Endodermal cell (in vitro differentiated cells): ENCODE measurements at regions not wholly inside any gene's neighbourhood (a gene's known extent, or its start where the extent isn't known, plus 50 kb on each side); places are given as distances from the start of the nearest gene placed in this dataset.

Experiments used
- DNase-seq: peaks from one replicate; pipeline ENCODE4 v3.0.0-alpha.2; 2017
- H3K27ac ChIP-seq: 2 replicates; pipeline ENCODE4 v1.5.1; 2013; ENCODE audit warnings: mild to moderate bottlenecking, low read depth, low read length, moderate library complexity
- H3K27me3 ChIP-seq: 2 replicates; pipeline ENCODE4 v1.6.1; 2013; ENCODE audit warnings: mild to moderate bottlenecking, low read length, moderate library complexity; ENCODE audit not compliant: insufficient read depth, control insufficient read depth, poor library complexity, severe bottlenecking
- H3K36me3 ChIP-seq: 2 replicates; pipeline ENCODE4 v1.7.0; 2013; ENCODE audit warnings: mild to moderate bottlenecking, low read length, moderate library complexity; ENCODE audit not compliant: control insufficient read depth, insufficient read depth
- H3K4me1 ChIP-seq: one replicate; pipeline ENCODE4 v1.7.0; 2013; ENCODE audit warnings: low read length; ENCODE audit not compliant: control insufficient read depth, insufficient read depth
- H3K4me3 ChIP-seq: 2 replicates; pipeline ENCODE4 v1.5.1; 2013; ENCODE audit warnings: mild to moderate bottlenecking, low read length, moderate library complexity
- H3K9ac ChIP-seq: 2 replicates; pipeline ENCODE4 v1.6.1; 2013; ENCODE audit warnings: mild to moderate bottlenecking, low read length, moderate library complexity; ENCODE audit not compliant: poor library complexity, severe bottlenecking; ENCODE audit errors: extremely low read depth
- H3K9me3 ChIP-seq: 2 replicates; pipeline ENCODE4 v1.6.1; 2013; ENCODE audit warnings: mild to moderate bottlenecking, low read length, moderate library complexity; ENCODE audit not compliant: control insufficient read depth
- H3K27ac Mint-ChIP-seq: 2 replicates; pipeline ENCODE4 v1.8.0; 2020; ENCODE audit warnings: mixed read lengths
- H3K27me3 Mint-ChIP-seq: 2 replicates; pipeline ENCODE4 v1.8.0; 2021; ENCODE audit warnings: mild to moderate bottlenecking, mixed read lengths; ENCODE audit not compliant: insufficient read depth
- H3K36me3 Mint-ChIP-seq: 2 replicates; pipeline ENCODE4 v1.8.0; 2020; ENCODE audit warnings: low read depth, mixed read lengths
- H3K4me1 Mint-ChIP-seq: 2 replicates; pipeline ENCODE4 v1.8.0; 2020; ENCODE audit warnings: mixed read lengths
- H3K4me3 Mint-ChIP-seq: 2 replicates; pipeline ENCODE4 v1.8.0; 2020; ENCODE audit warnings: mild to moderate bottlenecking, moderate library complexity, mixed read lengths
- H3K9me3 Mint-ChIP-seq: 2 replicates; pipeline ENCODE4 v1.8.0; 2020; ENCODE audit warnings: mild to moderate bottlenecking, mixed read lengths
- CTCF ChIP-seq: fragments of 200-600 bp; sonication (generic); conservative IDR thresholded peaks from 2 replicates; pipeline ENCODE4 v1.5.0; 2021; ENCODE audit warnings: antibody characterized with exemption, mild to moderate bottlenecking
- WGBS, 2 experiments: methylation state at CpG; one replicate each; pipeline versions ENCODE4 v1.1.5 to v1.1.7; 2013; ENCODE audit warnings: missing lambda C conversion rate in 2 of 2, mixed read lengths in 1 of 2; ENCODE audit not compliant: insufficient coverage in 1 of 2, insufficient read length in 1 of 2; 5-methylcytosine and 5-hydroxymethylcytosine counted together

- no peaks in the 10 kb centered on the region for H3K4me1 ChIP-seq
- H3K4me1 Mint-ChIP-seq: peaks cover 16% of the 10 kb centered on the region
- peaks cover 7% of the 10 kb centered on the region for H3K36me3 Mint-ChIP-seq
- peaks cover 11% of the 10 kb centered on the region for H3K9me3 Mint-ChIP-seq
- DNase-seq: peak; percentile 92
- H3K36me3 ChIP-seq: no peaks in the 10 kb centered on the region
- TF ChIP-seq CTCF: no peak
- WGBS, 2 experiments: 64 to 66% methylated on average over 9 to 13 of the region's 15 CpGs
- no peak overlapping the region for H3K27ac Mint-ChIP-seq
- peak overlapping the region; percentile 40 for H3K4me3 Mint-ChIP-seq
- no peaks in the 10 kb centered on the region for H3K9me3 ChIP-seq
- H3K27me3 Mint-ChIP-seq: peaks cover 61% of the 10 kb centered on the region
- H3K4me3 ChIP-seq: no peak overlapping the region
- no peaks in the 10 kb centered on the region for H3K27me3 ChIP-seq
- H3K9ac ChIP-seq: no peak overlapping the region
- H3K27ac ChIP-seq: no peak overlapping the region
These were observed 52.6 kb upstream of the FBRSL1 start for GRCh38 chr12:132437252-132437932.

GRCh38 chr12:132436791-132437251 is 53.1 kb upstream of the FBRSL1 start:
- H3K4me3 Mint-ChIP-seq: peak overlapping the region; percentile 40
- WGBS, 2 experiments: 72 to 80% methylated on average over 9 to 17 of the region's 17 CpGs
- Histone ChIP-seq H3K9ac (no peak overlapping the region), H3K27me3 (no peaks in the 10 kb centered on the region), H3K27ac (no peak overlapping the region), H3K9me3 (no peaks in the 10 kb centered on the region), H3K4me3 (no peak overlapping the region), H3K4me1 (no peaks in the 10 kb centered on the region), H3K36me3 (no peaks in the 10 kb centered on the region)
- no peak for TF ChIP-seq CTCF
- no peak for DNase-seq
- H3K27ac Mint-ChIP-seq: no peak overlapping the region
- H3K4me1 Mint-ChIP-seq: peaks cover 16% of the 10 kb centered on the region
- H3K27me3 Mint-ChIP-seq: peaks cover 61% of the 10 kb centered on the region
- H3K9me3 Mint-ChIP-seq: peaks cover 11% of the 10 kb centered on the region
- H3K36me3 Mint-ChIP-seq: peaks cover 7% of the 10 kb centered on the region

- Mint-ChIP-seq H3K36me3 (peaks cover 7% of the 10 kb centered on the region), H3K27me3 (peaks cover 56% of the 10 kb centered on the region), H3K4me3 (peak overlapping the region; percentile 40), H3K9me3 (peaks cover 11% of the 10 kb centered on the region), H3K4me1 (peaks cover 10% of the 10 kb centered on the region), H3K27ac (no peak overlapping the region)
- Histone ChIP-seq H3K27me3 (no peaks in the 10 kb centered on the region), H3K4me3 (no peak overlapping the region), H3K36me3 (no peaks in the 10 kb centered on the region), H3K9me3 (no peaks in the 10 kb centered on the region), H3K4me1 (no peaks in the 10 kb centered on the region), H3K27ac (no peak overlapping the region), H3K9ac (no peak overlapping the region)
- 91 to 96% methylated on average over 31 to 39 of the region's 39 CpGs for WGBS, 2 experiments
- TF ChIP-seq CTCF: no peak
- DNase-seq: no peak
These were observed 54.3 kb upstream of the FBRSL1 start for GRCh38 chr12:132435486-132436187.
